GM18505 (cell line): ENCODE measurements at regions not wholly inside any gene's neighbourhood (a gene's known extent, or its start where the extent isn't known, plus 50 kb on each side); places are given as distances from the start of the nearest gene placed in this dataset.
"Not testable (repeated sequence)": the region's sequence is repeated elsewhere in the genome, so short reads cannot be mapped to it uniquely, and the experiment has no call there.

Experiments used
- ATAC-seq: cut with Tn5 transposase; IDR thresholded peaks from one replicate; pipeline ENCODE4 v1.9.1; 2021; ENCODE audit not compliant: unreplicated experiment
- POLR2A ChIP-seq: IDR thresholded peaks from 4 replicates; pipeline ENCODE4 v1.6.1; 2011; ENCODE audit warnings: borderline replicate concordance; ENCODE audit not compliant: insufficient read depth, insufficient read length; ENCODE audit errors: extremely low read depth

- ATAC-seq: no peak
- TF ChIP-seq POLR2A: no peak
Observed at GRCh38 chr13:85565652-85566051, 233.6 kb downstream of the SLITRK6 start.

GRCh38 chr13:85564598-85564997 is 234.6 kb downstream of the SLITRK6 start:
- TF ChIP-seq POLR2A: no peak
- no peak for ATAC-seq

GRCh38 chr13:85562282-85562681 is 236.9 kb downstream of the SLITRK6 start:
- TF ChIP-seq POLR2A: no peak
- no peak for ATAC-seq

GRCh38 chr13:85557691-85558467 is 241.3 kb downstream of the SLITRK6 start:
- no peak for ATAC-seq
- TF ChIP-seq POLR2A: no peak

- ATAC-seq: no peak
- TF ChIP-seq POLR2A: no peak
Observed at GRCh38 chr13:85551012-85551411, 248.2 kb downstream of the SLITRK6 start.

- no peak for TF ChIP-seq POLR2A
- ATAC-seq: no peak
Observed at GRCh38 chr13:85549819-85550218, 249.4 kb downstream of the SLITRK6 start.

GRCh38 chr13:85548845-85549244 is 250.4 kb downstream of the SLITRK6 start:
- ATAC-seq: not testable (repeated sequence)

GRCh38 chr13:85545771-85546170 is 253.4 kb downstream of the SLITRK6 start:
- no peak for ATAC-seq
- TF ChIP-seq POLR2A: no peak

GRCh38 chr13:85544756-85545155 is 254.5 kb downstream of the SLITRK6 start:
- ATAC-seq: no peak
- no peak for TF ChIP-seq POLR2A

GRCh38 chr13:85543144-85543543 is 256.1 kb downstream of the SLITRK6 start:
- TF ChIP-seq POLR2A: no peak
- ATAC-seq: no peak

GRCh38 chr13:85541476-85541875 is 257.7 kb downstream of the SLITRK6 start:
- ATAC-seq: no peak
- TF ChIP-seq POLR2A: no peak

- TF ChIP-seq POLR2A: no peak
- no peak for ATAC-seq
Observed at GRCh38 chr13:85538957-85539356, 260.3 kb downstream of the SLITRK6 start.

- TF ChIP-seq POLR2A: no peak
- no peak for ATAC-seq
Observed at GRCh38 chr13:85537601-85538000, 261.6 kb downstream of the SLITRK6 start.

- ATAC-seq: no peak
- no peak for TF ChIP-seq POLR2A
Observed at GRCh38 chr13:85536706-85537105, 262.5 kb downstream of the SLITRK6 start.
